SHP77 treated with DMSO at 0.1 percent for 48 hours (cell line): ENCODE measurements at regions not wholly inside any gene's neighbourhood (a gene's known extent, or its start where the extent isn't known, plus 50 kb on each side); places are given as distances from the start of the nearest gene placed in this dataset.
"Not testable (repeated sequence)": the region's sequence is repeated elsewhere in the genome, so short reads cannot be mapped to it uniquely, and the experiment has no call there.

Experiments used
- DNase-seq: peaks from one replicate; lab custom pipeline; 2025; lab: John Stamatoyannopoulos, UW

DNA sequence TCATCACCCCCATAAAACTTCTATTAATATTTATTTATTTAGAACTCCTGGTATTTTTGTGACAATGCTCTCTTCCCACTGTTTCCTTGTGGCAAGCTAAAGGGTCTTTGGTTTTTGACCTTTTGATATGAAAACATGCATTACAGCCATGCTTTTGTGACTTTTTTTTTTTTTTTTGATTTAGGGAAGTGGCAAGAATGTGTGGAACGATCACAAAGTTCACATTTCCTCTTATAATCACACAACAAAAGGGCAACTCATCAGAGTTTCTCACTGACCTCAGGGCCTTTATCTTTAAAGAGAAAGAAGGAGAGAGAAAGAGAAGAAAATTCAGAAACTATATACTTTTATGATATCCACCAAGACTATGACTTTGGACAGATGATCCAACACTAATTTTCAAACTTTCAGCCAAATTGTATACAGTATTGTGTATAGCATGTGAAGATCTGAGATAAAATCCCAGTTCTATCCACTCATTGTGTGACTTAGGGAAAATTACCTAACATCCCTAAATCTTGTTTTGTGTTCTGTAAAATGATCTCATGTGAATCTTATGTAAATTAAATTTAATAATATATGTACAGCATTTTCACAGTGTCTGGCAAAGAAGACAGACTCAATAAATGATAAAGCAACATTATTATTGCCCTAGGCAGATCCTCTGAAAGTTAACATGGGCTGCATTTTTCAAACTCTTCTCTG lies 106.8 kb upstream of the MARCKS start:
- no peak for DNase-seq

- DNase-seq: no peak
Observed at GRCh38 chr6:113754291-113754690, 102.9 kb upstream of the MARCKS start.

DNA sequence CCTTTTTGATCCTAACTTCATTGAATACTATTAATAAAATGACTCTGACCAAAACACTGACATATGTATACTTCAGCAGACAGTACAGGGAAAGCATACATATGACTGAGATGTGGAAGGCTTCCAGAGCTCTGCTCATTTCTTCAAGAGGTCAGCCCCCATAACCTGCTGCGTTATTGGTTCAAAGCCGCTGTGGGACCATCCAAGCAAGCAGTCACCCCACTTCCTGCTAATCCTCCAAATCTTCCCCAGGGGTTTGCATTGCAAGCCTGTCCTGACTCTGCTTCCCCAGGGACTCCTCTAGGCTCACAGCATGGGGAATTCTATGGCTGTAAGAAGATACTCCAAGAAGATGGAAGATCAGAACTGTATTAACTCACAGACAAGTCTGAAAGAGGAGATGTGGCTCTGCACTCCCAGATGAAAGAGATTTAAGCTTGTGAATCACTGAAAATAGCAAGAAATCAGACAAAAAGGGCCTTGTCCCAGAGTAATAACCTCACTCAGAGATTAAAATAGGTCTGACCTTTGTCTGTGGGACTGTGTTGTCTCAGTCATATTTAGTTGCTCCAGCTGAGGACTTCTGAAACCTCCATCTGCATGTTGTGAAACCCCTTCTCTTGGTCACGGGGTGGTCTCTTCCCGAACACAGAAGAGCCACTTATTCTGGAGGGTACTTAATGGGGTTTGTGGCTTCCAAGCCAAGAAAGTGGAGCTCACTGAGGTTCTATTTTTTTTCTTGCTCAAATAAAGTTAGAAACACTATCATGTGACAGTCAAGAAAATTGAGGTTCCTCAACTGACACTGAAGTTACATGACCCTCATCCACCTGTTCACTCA lies 101.5 kb upstream of the MARCKS start:
- no peak for DNase-seq

DNA sequence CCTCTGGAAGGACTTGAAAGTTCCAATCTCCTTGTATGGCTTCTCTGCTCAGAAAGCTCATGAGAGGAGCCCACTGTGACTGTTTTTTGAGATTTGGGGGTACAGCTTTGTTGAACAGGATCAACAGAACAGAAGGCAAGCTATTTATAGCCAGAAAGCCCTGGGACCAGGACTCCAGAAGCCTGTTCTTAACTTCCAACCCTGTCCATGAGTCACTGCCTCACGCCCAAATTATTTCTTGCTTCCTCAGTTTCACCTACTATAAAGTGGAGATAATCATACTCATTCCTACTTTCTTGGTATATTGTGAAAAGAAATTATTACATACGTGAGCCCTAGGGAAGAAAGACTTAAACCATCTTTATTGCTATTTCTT lies 100.9 kb upstream of the MARCKS start:
- DNase-seq: no peak

GRCh38 chr6:113758214-113758613 lies 98.9 kb upstream of the MARCKS start:
- DNase-seq: no peak

DNA sequence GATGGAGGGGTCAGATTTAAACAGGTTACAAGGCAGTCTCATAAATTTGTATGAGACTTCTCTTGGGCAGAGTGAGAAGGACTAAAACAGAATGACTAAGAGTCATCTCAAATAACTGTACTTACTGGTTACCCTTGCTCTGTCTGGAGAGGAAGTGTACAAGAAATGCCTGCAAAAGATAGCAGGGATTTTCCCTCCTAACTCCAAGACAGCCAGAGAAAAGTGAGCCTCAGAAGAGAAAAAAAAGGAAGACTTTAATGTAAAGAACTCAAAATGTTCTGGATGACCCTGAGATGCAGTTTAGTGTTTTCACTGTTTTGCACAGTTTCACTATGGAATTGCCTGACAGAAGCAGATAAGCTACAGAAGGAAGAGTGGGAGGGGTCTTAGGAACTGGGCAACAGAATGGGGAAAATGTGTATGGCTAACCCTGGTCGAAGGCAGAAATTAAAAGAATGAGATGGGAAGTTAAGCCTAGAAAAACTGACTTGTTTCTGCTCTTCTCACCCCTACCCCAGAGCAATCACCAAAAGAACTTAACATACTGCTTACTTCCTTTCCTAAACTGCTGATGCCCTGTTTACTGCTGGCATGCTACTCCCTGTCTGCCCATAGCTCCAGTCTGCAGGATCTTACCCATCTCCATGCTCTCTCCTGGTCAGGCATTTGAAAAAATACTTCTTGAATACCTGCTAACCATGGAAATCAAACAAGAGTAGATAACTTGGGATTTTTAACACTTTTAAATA lies 98.1 kb upstream of the MARCKS start:
- no peak for DNase-seq

DNA sequence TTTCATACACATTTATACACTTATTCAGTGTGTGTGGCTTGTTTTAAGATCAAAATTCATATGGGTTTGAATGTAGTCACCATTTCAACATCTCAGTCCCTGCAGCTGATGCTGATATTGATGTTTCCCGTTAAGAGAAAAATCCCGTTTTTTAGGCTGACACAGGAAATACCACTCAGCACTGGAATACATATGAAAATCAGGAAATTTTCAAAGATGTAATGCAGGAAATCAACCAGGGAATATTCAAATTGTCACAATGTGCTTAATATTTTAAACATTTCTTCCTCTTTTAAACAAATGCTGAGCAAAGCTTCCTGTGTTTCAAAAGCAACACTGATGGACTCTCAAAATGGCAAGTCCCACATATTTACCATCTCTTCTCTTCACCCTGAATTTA lies 94.5 kb upstream of the MARCKS start:
- DNase-seq: no peak

- no peak for DNase-seq
Observed at GRCh38 chr6:113763311-113763766, 93.8 kb upstream of the MARCKS start.

DNA sequence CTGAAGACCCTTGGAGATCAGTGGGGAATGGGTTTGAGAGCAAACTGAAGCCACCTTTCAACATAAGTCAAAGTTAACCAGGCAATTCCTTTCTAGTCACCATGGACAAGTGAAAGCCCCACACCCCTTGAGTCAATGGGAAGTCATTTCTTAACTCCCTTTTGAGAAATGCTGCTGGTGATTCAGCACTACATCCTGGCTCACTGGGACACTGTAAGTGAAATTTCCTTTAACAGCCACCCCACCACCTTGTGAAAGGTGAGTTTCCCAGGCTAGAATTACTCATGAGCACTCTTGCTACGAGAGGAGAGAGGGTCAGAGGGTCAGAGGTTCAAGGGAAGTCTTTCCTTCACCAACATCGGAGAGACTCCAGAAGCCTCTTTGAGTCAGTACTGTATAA lies 93.3 kb upstream of the MARCKS start:
- DNase-seq: no peak

DNA sequence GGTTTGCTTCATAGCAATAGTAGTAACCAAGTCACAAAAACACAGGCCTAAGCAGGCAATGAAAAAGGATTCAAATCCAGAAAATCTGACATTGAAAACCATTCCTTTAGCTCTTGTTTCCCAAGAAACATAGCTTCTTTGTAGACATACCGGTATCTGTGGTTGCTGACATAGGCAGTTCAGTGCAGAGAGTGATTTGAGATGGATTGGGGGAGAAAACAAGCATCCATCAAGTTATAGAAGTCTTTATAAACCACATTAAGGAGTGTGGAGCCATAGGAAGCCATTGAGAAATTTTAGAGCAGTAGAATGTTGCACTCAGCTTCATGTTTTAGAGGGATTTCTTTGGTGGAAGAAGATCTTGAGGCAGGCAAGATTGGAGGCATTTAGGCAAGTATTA lies 91.2 kb upstream of the MARCKS start:
- DNase-seq: no peak

- no peak for DNase-seq
Observed at GRCh38 chr6:113767985-113768384, 89.2 kb upstream of the MARCKS start.

DNA sequence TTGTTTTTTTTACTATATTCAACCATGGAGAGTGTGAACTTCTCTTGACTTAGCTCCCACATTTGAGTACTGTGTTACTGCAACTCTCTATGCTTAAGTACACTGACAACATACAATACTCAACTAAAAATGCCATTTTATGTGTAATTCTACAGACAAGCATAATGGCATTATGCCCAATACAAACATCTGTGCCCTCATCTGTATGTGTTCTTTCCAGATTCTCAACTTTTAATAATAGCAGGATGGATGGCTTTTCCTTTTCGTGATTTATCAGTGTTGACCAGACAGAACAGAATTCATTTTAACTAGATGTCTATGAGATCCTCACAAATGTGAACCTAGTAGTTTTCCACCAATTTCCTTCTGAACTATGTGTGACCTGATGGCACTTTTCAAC lies 84.2 kb upstream of the MARCKS start:
- no peak for DNase-seq

DNA sequence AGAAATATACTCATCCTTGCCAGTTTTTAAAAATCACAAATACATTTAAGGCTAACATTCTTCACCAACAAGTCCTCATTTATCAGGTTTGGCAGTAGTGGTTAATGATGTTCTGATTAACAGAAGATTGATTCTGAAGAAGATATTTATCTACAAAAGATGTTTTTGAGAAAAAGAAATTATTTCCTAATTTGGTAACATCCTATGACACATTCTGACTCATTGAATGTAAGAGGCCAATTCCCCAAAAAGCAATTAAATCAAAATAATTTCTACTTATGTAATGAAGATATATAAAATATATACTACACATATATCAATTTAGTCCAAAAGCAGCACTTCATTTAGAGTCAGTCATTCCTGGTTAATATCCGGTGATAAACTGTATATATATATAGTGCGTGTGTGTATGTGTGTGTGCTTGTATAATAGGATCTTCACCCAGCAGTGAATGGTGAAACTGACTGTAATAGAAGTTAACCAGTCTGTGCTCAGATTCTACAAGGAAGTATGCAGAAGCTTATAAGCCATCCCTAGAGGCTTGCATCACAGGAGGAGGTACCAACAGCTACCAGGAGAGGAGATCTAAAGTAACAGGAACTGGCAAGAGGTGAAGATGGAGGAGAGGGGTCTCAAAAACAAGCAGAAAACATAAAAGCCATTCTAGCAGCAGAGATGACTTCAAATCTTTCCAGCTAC lies 82.9 kb upstream of the MARCKS start:
- no peak for DNase-seq

DNA sequence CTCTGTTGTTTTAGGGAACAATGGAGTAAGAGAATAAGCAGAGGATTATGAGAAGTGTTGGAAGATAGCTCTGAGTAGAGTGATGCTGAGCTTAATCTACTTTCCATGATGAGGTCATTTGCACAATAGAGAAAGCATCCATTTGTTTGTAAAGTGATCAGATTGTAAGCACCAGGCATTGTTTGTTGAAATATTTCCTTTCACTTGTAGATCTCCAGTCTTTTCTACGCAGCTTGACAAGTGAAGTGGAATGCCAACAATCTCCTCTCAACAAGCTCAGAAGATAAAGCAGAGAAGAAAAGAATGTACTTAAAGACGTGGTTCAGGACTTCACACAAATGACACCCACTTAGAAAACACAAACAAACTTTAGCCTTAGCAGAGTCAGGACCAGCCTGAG lies 80.1 kb upstream of the MARCKS start:
- no peak for DNase-seq

- DNase-seq: no peak
Observed at GRCh38 chr6:113777601-113778000, 79.5 kb upstream of the MARCKS start.

GRCh38 chr6:113779656-113780055 lies 77.5 kb upstream of the MARCKS start:
- no peak for DNase-seq

GRCh38 chr6:113782636-113783035 lies 74.5 kb upstream of the MARCKS start:
- no peak for DNase-seq

GRCh38 chr6:113786168-113786567 lies 71.0 kb upstream of the MARCKS start:
- DNase-seq: no peak

- no peak for DNase-seq
Observed at GRCh38 chr6:113788586-113788985, 68.6 kb upstream of the MARCKS start.

- DNase-seq: not testable (repeated sequence)
Observed at GRCh38 chr6:113791225-113791624, 65.9 kb upstream of the MARCKS start.

- DNase-seq: not testable (repeated sequence)
Observed at GRCh38 chr6:113795371-113795770, 61.8 kb upstream of the MARCKS start.

DNA sequence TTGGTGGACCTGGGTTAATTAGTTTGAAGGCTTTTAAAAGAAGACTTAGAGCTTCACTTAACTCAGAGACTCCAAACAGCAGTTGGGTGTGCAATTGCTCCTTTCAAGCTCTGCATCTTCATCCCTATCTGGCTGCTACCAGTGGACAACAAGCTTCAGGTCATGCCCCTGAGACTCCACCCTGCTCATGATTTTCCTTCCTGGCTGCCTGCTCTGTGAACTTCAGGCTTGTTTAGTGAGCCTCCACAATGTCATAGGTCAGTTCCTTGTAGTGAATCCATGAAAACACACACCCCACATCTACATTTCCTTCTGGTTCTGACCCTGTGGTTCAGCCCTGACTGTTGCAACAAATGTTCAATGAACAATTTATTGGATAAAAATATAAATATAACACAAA lies 61.1 kb upstream of the MARCKS start:
- no peak for DNase-seq
